LNCAP (cell line): ENCODE measurements at regions not wholly inside any gene's neighbourhood (a gene's known extent, or its start where the extent isn't known, plus 50 kb on each side); places are given as distances from the start of the nearest gene placed in this dataset.

Experiments used
- TF ChIP-seq, protein P1 (sequence below): fragments of 450-650 bp; IDR thresholded peaks from 2 replicates; pipeline ENCODE4 v1.5.1; 2017; ENCODE audit warnings: mild to moderate bottlenecking

DNA sequence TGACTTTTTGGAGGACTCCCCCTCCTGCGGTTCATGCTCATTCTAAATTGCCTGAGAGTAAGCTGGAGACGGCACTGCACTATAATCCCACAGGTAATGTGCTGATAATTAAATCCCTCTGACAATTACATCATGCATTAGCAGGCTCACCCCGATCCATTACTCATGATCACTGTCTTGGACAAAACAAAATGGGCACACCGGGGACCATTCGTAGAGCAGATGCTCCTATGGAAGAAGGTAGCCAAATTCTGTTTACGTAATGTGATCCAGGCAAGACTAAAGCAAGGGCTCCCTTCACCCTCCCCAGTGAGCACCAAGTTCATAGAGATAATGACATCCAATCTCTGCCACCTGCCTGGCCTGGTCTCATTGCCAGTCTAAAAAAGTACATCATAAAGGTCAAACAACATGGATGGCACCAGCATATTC, 657.1 kb upstream of the SOX11 start:
- TF ChIP-seq, protein P1, sequence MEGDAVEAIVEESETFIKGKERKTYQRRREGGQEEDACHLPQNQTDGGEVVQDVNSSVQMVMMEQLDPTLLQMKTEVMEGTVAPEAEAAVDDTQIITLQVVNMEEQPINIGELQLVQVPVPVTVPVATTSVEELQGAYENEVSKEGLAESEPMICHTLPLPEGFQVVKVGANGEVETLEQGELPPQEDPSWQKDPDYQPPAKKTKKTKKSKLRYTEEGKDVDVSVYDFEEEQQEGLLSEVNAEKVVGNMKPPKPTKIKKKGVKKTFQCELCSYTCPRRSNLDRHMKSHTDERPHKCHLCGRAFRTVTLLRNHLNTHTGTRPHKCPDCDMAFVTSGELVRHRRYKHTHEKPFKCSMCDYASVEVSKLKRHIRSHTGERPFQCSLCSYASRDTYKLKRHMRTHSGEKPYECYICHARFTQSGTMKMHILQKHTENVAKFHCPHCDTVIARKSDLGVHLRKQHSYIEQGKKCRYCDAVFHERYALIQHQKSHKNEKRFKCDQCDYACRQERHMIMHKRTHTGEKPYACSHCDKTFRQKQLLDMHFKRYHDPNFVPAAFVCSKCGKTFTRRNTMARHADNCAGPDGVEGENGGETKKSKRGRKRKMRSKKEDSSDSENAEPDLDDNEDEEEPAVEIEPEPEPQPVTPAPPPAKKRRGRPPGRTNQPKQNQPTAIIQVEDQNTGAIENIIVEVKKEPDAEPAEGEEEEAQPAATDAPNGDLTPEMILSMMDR = no peak

DNA sequence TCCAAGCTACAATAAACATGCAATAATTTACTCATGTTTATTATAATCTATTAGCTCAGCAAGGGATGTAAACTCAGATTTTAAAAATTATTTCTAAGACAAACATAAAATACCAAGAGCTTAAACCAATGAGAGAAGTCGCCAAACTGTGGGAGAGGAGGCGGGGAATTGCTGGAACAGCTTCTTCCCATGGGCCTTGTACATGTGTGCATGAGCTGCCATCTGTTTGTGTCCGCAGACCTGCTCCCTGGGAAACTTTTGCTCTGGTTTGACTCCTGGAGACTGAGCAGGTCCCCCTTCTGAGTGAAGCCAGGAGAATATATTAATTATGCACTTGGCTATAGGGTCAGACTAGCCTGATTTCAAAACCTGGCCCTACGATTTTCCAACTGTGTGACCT, 655.9 kb upstream of the SOX11 start:
- TF ChIP-seq, protein P1 = no peak

GRCh38 chr2:5039241-5039975, 652.8 kb upstream of the SOX11 start:
- TF ChIP-seq, protein P1 = no peak

GRCh38 chr2:5040571-5040970, 651.6 kb upstream of the SOX11 start:
- TF ChIP-seq, protein P1 = no peak

GRCh38 chr2:5041501-5041900, 650.7 kb upstream of the SOX11 start:
- TF ChIP-seq, protein P1 = no peak

- TF ChIP-seq, protein P1 = no peak
Measured at GRCh38 chr2:5042666-5043440, 649.3 kb upstream of the SOX11 start.

- TF ChIP-seq, protein P1 = no peak
Measured at GRCh38 chr2:5051300-5051699, 640.9 kb upstream of the SOX11 start.
